Hepatic stellate cell (primary cell): ENCODE measurements at regions not wholly inside any gene's neighbourhood (a gene's known extent, or its start where the extent isn't known, plus 50 kb on each side); places are given as distances from the start of the nearest gene placed in this dataset.

Experiments used
- DNase-seq: peaks from one replicate; pipeline ENCODE4 v3.0.0; 2011; ENCODE audit warnings: low spot score

DNA sequence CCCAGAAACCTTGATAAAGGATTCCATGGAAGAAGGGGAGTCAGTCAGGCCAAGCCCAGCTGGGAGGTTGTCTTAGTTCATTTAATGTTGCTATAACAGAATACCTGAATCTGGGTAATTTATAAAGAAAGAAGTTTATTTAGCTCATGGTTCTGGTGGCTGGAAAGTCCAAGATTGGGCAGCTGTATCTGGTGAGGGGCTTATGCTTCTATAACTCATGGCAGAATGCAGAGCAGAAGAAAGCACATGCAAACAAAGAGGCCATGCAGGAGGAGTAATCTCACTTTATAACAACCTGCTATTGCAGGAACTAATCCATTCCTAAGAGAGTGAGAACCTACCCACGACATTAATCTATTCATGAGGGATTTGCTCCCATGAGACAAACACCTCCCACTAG lies 54.2 kb upstream of the ANKRD1 start:
- no peak for DNase-seq

DNA sequence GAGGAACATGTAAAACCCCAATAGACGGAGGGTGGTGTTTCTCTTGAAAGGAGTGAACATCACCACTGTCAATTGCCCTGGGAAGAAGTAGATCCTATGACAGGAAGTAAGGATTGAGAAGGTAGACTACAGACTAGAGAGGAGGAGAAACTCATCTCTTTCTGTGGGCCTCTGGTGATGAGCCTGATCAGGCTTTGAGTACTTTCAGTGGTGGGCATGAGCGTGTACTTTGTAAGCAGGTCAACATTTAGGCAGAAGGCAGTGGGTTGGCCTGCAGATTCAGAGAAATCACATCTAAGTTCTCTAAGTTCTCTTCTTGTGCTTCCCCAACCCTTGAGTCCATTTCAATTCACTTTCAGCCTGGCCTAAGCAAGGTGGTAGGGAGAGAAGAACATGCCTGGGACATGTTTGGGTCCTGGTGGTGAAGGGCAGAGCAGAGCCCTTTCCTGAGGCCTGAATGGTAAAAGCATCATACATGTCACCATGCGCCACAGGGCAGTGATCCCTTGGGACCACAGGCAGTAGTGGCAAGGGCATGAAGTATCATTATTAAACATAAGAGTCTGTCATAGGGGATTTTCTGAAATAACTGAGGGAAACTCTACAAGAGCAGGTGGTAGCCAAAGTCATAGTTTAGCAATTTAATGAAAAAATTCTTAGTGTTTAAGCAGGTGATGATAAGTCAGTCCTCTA lies 56.4 kb upstream of the ANKRD1 start:
- DNase-seq, result no peak

DNA sequence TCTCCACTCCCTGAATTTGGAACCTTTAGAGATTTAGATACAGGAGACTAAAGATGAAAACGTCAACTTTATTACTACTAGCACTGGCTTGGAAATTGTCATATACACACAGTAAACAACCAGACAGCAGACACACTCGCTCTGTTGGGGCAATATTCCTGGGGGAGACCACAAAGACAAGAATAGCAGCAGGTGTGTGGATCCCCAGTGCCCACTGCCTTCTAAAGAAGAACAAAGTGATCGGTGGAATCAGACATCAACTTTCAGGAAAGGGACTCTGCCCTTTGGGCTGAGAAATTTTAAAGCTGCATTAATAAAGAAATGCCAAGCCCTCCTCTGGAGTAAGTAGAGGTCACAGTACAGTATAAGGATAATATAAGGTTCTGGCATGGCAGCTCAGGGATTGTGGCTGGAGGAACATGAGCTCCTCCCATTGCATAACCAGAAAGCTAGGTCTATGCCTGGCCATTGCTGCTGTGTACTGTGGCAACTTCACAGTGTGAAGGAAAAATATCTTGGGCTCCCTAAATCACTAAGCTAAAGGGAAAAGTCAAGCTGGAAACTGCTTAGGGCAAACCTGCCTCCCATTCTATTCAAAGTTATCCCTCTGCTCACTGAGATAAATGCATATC lies 57.1 kb upstream of the ANKRD1 start:
- DNase-seq, result no peak

DNA sequence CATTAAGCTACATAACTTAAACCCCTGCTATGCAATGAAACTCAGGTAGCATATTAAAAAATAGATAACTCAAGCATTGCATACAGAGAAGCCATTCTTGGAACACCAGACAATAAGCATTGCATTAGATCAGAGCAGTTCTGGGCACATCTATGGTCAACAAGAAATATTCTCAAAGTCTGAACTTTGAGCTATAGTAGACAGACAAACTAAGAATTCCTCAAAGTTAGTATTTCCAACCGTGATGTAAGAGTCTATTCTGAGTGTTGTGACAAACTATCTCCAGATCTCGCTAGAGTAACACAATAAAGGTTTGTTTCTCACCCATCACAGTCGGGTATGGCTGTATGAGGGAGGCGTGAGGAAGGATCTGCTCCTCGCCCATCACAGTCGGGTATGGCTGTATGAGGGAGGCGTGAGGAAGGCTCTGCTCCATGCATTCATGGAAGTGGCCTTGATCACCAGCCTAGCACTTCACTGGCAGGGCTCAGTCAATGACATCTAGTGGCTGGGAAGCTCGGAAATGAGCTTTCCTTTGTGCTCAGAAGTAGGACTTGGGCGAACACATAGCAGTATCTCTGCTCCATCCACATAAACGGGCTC lies 61.6 kb upstream of the ANKRD1 start:
- DNase-seq, result no peak

DNA sequence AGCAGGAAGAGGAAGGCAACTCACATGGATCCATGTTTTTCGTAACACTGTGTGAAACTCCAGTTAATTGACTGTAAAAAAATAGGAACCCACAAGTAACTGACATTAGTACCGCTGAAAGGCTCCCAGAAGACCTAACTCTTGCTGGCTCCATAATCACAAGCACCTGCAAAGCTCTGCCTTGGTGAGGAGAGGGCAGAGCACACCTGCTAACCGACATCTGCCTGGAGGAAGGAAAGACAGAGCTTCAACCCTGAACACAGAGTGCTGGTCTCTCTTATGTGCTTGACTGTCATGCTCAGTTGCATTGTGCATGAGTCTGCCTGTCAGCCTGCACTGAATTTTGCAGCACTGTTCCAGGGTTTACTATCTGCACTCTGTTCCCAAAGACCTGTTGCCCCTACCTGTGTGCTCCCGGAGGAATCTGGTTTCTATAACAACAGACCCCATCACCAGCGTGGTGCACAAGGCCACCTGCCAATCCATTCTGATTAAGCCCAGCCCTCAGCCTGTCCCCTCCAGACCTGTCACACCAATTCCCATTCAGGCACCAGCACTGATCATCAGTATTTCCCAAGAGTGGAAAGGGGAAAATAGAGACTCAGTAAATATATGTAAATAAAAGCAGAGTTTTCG lies 63.1 kb upstream of the ANKRD1 start:
- DNase-seq, result no peak

DNA sequence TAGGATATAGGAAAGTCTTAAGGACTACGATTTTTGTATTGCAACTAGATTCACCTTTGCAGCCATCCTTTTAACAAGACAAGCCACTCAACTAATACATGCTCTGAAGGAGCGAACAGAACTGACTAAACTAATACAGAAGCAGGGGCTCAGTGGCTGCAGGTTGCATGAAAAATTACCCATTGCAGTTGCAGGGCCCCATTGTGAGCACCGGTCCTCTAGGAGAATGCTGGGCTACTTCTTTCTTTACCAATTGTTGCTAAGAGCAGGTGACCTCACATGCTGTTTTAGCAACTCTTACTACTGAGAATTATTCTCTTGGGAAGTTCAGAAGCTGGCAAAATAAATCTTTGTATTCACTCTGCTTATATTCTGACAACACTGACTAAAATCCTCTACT lies 64.0 kb upstream of the ANKRD1 start:
- DNase-seq, result no peak

DNA sequence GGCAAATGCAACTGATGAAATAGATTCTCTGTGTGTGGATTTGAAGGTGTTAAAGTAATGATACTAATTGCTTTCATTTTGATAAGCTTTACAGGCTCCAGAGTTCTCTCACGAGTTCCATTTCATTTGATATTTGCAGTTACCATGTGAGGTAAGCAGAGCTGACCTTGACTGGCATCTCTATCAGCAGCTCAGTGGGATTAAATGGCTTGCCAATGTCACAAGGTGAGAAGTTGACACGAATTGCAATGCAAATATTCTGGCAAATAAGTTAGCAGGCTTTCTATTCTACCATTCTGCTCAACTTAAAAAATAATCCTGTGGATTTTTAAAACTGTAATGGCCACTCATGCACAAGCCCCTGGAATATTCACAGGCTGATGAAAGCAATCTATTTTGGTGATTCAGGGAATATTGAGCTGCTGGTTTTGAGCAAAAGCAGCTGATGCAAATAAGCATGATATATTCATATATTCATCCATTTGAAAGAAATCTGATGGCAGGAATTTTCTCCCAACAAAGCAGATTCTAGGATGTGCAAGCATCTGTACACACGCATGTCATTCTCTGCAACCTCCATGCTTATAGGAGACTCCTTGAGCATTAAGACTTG lies 64.5 kb upstream of the ANKRD1 start:
- no peak for DNase-seq

DNA sequence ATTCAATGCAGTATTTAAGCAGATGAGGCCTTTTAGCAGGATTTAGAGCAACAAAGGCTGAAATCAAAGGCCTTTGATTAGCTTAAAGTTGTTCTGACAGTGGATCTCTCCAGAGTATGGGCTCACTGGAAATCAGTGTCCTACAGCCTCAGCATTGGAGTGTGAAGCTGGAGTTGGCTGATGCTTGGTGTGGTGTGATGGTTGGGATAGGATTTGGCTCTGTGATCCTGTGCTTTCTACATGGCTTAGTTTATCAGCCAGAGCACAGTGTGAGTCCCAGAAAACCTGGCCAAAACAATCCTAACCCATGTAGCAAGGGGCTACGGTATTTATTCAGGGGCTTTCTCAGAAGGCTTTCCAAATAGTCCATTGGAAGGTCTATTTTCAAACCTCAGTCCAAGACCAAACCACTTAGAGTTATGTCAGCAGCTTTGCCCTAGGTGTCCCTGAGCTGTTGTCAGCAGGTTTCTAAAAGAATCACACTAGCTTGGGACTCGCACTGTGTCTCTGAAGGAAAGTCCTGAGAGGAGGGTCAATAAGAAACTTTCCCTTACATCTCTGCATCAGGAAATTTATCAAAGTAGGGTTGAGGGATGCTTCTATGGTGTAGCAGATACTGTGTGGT lies 65.4 kb upstream of the ANKRD1 start:
- DNase-seq, result no peak

DNA sequence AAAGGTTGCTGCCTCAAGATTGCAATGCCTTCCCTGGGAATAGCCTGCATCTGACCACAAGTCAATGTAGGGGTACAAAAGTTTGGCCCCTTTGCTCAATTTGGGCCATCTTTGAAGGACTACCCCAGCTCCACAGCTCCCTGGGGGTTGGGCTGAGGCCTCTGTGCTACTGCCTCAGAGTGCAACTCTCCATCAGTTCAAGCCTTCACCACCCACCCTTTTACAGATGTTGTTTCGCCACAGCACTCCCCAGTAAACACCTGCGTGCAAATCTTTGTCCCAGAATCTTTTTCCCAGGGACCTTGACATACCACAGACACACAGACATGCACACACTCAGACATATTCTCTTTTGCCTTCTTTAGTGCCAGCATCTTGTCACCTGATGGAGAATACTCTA lies 66.0 kb upstream of the ANKRD1 start:
- no peak for DNase-seq

DNA sequence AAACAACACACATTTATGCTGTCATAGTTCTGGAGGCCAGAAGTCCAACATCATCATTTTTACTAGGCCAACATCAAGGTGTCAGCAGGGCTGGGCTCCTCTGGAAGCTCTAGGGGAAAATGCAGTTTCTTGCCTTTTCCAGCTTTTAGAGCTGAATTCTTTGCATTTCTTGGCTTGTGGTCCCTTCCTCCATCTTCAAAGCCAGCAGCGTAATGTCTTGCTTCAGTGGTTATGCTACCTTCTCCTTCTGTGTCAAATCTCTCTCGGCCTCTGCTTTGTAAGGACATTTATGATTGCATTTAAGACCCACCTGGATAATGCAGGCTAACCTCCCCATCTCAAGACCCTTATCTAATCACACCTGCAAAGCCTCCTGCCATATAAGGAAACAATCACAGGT lies 66.5 kb upstream of the ANKRD1 start:
- no peak for DNase-seq

DNA sequence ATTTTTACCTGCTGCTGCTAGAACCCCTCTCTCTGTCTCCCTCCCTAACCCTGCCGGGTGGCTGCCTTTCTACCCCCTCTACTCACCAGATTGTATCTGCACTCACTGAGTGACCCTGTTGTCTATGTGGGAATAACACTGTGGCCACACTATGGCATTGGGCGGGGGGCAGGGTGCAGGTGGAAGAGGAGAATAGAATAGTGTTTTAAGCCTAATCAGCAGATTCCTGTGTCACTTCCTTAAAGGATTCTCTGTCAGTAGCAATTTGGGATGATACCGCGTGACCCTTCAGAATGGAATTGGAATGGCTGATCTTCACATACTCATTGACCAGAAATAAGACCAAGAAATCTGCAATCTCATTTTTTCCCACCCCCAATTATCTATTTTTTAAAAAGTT lies 67.1 kb upstream of the ANKRD1 start:
- no peak for DNase-seq

DNA sequence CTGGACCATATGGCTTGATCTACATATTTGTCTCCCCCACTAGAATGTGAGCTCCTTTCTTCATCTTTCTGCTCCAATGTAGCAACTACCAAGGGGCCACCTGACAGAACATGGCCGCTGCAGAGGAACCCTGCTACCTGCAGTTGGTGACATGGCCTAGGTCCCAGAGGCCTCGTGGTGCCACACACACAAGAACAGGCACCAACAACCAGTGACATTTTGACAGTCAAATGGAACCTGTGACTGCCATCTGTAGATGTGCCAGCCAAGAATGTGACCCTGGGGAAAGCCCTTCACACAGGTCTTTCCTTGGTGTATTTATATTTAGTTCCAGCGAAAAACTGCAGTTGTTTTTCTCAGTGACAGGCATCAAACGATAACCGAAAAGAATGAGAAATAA lies 67.9 kb upstream of the ANKRD1 start:
- no peak for DNase-seq

DNA sequence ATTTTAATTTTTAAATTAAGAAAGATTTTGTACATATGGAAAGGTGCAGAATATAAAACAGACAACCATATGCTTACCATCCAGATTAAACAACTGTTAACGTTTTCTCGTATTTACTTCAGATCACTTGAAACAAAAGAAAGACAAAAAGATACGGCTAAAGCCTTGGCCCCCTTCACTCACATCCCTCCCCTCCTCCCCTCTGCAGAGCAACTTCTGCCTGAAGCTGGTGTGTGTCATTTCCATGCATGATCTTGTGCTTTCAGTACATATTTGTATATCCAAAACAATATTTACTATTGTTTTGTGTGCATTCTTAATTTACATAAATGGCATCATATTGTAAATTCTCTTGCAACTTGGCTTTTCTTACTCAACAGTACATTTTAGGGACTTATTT lies 68.5 kb upstream of the ANKRD1 start:
- DNase-seq, result no peak

DNA sequence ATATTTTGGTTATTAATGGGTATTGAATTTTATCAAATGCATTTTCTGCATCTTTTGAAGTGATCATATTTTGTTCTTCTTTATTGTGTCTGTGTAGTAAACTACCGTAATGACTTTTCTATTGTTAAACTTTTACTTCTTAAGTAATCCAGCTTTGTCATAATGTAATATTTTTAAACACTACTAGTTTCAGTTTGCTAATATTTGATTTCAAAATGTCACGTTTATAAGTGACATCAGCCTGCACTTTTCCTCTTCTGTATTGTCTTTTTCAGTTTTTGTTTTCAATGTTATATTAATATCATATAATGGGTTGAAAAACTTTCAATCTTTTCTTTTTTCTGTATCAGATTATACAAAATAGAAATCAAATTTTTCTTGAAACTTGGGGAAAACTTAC lies 71.6 kb upstream of the ANKRD1 start:
- DNase-seq, result no peak

DNA sequence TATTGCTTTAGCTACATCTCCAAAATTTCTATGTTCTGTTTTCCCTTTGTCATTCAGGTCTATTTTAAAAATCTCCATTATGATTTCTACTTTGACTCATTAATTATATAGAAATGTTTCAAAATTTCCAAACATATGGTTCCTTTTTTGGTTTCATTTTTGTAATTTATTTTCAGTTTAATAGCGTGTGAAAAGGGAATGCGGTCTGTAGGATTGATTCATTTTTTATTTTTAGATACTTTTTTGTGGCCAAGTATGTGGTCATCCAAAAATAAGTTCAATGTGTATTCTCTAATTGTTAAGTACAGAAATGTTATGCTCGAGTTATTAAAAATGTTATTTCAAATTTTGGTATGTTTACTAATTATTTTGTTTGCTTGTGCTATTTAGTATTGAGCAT lies 72.5 kb upstream of the ANKRD1 start:
- no peak for DNase-seq

DNA sequence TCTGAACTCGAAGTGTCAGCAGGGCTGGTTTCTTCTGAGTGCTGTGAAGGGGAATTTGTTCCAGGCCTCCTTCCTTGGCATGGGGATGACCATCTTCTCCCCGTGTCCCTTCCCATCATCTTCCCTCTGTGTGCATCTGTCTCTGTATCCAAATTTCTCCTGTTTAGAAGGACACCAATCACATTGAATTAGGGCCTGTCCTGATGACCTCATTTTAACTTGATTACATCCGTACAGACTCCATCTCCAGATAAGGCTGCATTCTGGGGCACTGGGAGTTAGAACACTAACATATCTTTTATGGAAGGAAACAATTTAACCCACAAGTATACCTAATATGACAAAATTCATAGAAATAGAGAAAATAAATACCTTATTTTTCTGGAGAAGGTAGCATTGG lies 76.8 kb upstream of the ANKRD1 start:
- no peak for DNase-seq

DNA sequence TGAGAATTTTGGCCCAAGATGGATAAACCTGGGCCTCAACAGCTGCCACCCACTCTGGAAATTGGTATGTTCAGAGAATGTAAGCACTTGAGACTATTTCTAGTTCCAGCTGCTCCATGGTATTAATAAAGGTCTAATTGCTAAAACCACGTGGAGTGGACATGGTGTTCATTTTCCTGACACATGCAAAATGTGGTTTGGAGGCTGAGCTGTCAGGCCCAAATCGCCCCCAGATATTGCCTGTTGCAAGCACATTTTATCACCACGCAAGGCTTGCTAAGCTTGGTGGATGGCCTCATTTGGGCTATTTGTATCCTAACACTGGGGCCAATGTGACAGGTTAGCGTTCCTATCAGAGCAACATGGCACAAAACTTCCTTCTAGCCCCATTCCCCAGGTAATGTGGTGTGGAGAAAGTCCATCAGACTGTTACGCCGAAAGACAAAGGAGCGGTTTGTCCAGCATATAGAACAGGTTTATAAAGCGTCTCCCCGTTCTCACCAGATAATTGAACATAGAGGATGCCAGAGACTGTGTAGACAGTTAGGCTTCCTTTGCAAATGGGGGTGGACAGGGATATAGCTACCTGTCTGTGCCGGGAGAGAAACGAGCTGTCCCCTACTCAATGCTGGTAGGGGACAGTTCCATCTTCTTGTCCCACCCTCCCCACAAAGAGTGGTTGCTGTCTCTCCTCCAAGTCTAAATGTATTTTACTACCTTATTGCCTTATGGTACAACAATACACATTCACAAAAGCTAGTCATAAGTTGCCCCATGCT lies 78.0 kb upstream of the ANKRD1 start:
- DNase-seq, result no peak

DNA sequence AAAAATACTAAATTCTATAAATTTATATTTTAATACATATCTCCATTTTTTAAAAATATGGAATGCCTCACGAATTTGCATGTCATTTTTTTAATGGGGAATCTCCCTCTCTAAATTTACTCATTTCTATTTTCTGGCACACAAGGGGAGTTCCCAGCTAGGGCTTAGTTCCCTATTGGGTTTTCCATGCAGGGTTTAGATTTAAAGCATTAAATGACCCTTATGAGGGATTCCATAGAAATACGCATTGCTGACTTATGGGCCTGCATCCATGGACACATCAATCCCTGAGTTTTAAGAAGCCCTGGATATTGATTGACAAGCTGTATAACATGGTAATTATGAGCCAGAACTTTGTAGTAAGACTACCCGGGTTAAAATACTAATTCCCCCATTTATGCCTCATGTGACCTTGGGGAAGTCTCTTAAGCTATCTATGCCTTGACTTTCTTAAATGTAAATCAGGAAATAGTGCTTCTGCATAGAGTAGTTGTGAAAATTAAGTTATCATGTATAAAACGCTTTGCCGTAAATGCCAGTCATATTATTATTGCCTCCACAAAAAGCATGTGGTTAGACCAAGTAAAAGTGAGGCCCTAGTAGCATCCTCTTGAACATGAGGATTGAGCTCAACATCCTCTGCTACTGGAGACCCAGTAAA lies 78.8 kb upstream of the ANKRD1 start:
- DNase-seq, result no peak

DNA sequence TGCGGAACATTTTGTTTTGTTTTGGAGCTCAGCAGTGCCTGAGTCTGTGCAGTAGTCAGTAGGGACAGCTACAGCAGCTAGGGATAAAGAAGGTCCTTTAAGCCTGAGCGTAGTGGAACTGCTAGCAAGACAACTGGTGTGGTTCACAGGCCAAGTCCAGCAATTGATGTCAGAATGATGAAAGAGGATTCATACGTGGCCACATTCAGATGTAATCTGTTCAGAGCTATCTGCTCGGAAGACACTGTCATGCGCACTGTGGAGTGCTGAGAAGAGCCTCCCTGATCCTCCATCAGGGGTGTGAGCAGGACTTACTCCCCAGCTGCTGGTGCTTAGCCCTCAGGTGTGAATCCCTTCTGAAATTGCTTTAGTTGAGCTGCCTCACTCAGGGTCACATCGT lies 79.6 kb upstream of the ANKRD1 start:
- DNase-seq, result no peak

DNA sequence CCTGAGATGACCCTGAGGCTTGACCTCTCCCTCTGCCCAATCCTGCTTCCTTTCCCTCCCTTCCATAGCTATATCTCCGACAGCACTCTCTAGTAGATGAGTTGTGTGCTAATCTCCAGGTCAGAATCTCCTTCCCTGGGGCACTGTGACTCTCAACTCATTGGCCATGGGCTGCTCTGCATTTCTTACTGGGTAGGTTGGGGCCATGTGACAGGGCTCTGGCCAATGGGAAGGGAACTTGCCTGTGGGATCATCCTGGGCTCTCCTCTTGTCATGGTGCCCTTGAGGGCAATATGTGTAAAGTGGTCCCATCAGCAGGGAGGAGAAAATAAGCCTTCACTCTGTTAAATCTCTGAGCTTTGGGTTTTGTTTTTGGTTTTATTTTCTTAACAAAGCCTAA lies 80.1 kb upstream of the ANKRD1 start:
- DNase-seq, result no peak

DNA sequence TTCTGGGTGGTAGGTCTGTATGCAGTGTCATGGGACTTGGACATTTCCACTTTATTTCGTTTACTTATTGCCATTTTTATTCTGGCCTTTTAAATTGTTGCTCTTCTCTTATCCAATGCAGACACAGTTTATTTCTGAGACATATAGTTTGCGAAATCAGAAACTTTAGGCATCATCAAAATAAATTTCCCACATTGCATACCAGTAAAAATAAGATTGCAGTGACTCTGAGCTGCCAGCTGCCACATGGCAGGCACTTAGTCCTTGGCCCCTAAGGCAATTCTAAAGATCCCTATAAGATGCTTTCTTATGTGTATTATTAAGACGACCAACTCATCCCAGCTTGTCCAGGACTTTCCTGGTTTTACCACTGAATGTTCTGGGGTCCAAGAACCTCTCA lies 81.8 kb upstream of the ANKRD1 start:
- DNase-seq, result no peak
